ENCODE measurements at regions not wholly inside any gene's neighbourhood (a gene's known extent, or its start where the extent isn't known, plus 50 kb on each side); places are given as distances from the start of the nearest gene placed in this dataset.
A peak's percentile ranks its signal among the peaks of the same experiment; 100 is the strongest.

DNA sequence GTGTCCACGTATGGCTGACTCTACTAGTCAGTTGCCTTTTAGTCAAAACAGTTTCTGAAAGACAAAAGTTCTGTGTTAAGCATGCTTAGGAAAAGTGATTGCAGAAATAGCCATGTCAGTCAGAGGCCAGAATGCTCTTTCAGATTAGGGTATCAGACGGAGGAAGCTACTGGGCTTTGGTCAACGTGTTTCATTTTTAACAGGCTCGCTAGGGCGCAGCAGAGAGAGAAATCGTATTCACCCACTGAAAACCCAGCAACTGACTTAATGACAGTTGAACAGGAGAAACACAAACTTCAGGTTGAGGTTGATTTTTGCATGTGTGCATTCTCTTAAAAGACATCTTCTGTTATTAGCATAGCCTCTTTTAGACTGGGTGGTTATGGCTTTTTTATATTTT lies 322.6 kb upstream of the KIAA1217 start:
- H3K27ac ChIP-seq = peak overlapping the region; percentile 81; the same call in 1 of the 2 replicates

GRCh38 chr10:23891301-23891700 lies 317.6 kb upstream of the KIAA1217 start:
- no peak for TF ChIP-seq ZFX (IDR thresholded peaks at IDR 0.05; ENCODE audit: borderline replicate concordance)
- H3K27ac ChIP-seq = no peak overlapping the region

More for the DNA sequence above, 322.6 kb upstream of the KIAA1217 start:
- TF ChIP-seq, protein P1, sequence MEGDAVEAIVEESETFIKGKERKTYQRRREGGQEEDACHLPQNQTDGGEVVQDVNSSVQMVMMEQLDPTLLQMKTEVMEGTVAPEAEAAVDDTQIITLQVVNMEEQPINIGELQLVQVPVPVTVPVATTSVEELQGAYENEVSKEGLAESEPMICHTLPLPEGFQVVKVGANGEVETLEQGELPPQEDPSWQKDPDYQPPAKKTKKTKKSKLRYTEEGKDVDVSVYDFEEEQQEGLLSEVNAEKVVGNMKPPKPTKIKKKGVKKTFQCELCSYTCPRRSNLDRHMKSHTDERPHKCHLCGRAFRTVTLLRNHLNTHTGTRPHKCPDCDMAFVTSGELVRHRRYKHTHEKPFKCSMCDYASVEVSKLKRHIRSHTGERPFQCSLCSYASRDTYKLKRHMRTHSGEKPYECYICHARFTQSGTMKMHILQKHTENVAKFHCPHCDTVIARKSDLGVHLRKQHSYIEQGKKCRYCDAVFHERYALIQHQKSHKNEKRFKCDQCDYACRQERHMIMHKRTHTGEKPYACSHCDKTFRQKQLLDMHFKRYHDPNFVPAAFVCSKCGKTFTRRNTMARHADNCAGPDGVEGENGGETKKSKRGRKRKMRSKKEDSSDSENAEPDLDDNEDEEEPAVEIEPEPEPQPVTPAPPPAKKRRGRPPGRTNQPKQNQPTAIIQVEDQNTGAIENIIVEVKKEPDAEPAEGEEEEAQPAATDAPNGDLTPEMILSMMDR (IDR thresholded peaks at IDR 0.05) = no peak
- TF ChIP-seq ZFX (IDR thresholded peaks at IDR 0.05; ENCODE audit: borderline replicate concordance) = no peak

GRCh38 chr10:23892296-23892695 lies 316.6 kb upstream of the KIAA1217 start:
- TF ChIP-seq ZFX (IDR thresholded peaks at IDR 0.05; ENCODE audit: borderline replicate concordance) = no peak
- TF ChIP-seq, protein P1 (IDR thresholded peaks at IDR 0.05) = no peak
- no peak overlapping the region for H3K27ac ChIP-seq

- no peak overlapping the region for H3K27ac ChIP-seq
- TF ChIP-seq ZFX (IDR thresholded peaks at IDR 0.05; ENCODE audit: borderline replicate concordance) = no peak
- TF ChIP-seq, protein P1 (IDR thresholded peaks at IDR 0.05) = no peak
Observed at GRCh38 chr10:23897267-23897666, 311.7 kb upstream of the KIAA1217 start.

DNA sequence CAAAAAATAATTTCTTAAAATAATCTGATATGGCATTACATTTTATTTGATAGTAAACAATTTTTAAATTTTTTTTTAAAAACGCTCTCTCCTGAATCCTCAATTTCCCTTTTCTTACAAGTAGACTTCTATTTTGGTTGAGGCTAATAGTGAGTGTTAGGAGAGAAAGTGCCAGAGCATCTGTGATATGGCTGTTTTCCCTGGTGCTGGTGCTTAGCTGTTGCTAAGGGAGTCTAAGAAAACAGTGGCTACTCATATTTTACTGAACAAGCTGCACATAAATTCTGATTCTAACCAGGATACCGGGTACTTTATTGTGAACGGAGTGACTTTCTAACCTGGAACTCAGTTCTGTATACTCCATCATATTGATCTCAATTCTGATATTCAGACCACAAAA lies 311.1 kb upstream of the KIAA1217 start:
- TF ChIP-seq ZFX (IDR thresholded peaks at IDR 0.05; ENCODE audit: borderline replicate concordance) = no peak
- TF ChIP-seq, protein P1 (IDR thresholded peaks at IDR 0.05) = no peak
- no peak overlapping the region for H3K27ac ChIP-seq

DNA sequence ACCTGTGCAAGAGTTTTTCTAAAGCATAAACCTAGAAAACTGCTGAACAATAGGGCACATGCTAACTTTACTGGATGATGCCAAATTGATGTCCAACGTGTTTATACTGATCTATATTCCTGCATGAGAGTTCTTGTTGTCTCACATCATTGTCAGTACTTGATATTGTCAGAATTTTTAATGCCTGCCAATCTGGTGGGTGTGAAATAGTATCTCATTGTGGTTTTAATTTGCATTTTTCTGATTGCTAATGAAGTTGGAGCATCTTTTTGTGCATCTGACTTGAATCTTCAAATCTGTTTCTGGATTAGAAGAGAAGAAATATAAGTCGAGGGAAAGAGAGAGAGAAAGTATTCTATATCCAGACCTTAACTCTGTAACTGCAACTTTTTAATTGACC lies 309.8 kb upstream of the KIAA1217 start:
- TF ChIP-seq ZFX (IDR thresholded peaks at IDR 0.05; ENCODE audit: borderline replicate concordance) = no peak
- TF ChIP-seq, protein P1 (IDR thresholded peaks at IDR 0.05) = no peak
- H3K27ac ChIP-seq = no peak overlapping the region

DNA sequence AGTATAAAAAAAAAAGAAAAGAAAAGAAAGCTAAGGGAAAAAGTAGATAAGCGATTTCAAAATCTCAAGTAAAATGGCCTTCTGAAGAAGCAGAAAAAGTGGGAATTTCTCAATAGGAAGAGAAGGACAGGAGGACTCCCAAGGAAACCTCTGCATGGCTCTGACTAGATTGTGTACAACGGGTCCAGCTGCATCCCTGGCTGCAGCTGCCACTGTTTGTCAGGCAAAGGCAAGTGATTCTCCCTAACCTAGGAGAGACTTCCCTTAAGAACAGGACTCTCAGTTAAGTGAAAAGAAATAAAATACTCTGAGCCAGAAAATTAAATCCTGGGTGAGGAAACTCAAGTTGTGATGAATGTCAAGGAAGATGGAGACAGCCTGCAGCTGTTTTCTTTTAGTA lies 298.6 kb upstream of the KIAA1217 start:
- TF ChIP-seq, protein P1 (IDR thresholded peaks at IDR 0.05) = no peak
- no peak for TF ChIP-seq ZFX (IDR thresholded peaks at IDR 0.05; ENCODE audit: borderline replicate concordance)
- no peak overlapping the region for H3K27ac ChIP-seq

- no peak overlapping the region for H3K27ac ChIP-seq
- TF ChIP-seq, protein P1 (IDR thresholded peaks at IDR 0.05) = no peak
- no peak for TF ChIP-seq ZFX (IDR thresholded peaks at IDR 0.05; ENCODE audit: borderline replicate concordance)
Observed at GRCh38 chr10:23912884-23913404, 296.0 kb upstream of the KIAA1217 start.

Measured in 22Rv1 (cell line).